PC-3 (cell line): ENCODE measurements at regions not wholly inside any gene's neighbourhood (a gene's known extent, or its start where the extent isn't known, plus 50 kb on each side); places are given as distances from the start of the nearest gene placed in this dataset.

Source experiments
- CTCF ChIP-seq: fragments of 300-600 bp; sonication (generic); conservative IDR thresholded peaks from 2 replicates; pipeline ENCODE4 v1.5.1; 2017; ENCODE audit warnings: antibody characterized with exemption, low read depth, mild to moderate bottlenecking, low read length
- EZH2 ChIP-seq: fragments of 300-600 bp; sonication (generic); IDR thresholded peaks from one replicate; pipeline ENCODE4 v1.6.1; 2017; ENCODE audit warnings: antibody characterized with exemption, mild to moderate bottlenecking, low read length; ENCODE audit not compliant: unreplicated experiment
- EZH2phosphoT487 ChIP-seq: fragments of 300-600 bp; sonication (generic); IDR thresholded peaks from 2 replicates; pipeline ENCODE4 v1.6.1; 2018; ENCODE audit warnings: mild to moderate bottlenecking, antibody characterized with exemption, low read length, borderline replicate concordance

- TF ChIP-seq CTCF (no peak), EZH2phosphoT487 (no peak), EZH2 (no peak)
Observed at GRCh38 chr20:59443550-59443949, 143.1 kb downstream of the EDN3 start.
